ENCODE measurements at regions not wholly inside any gene's neighbourhood (a gene's known extent, or its start where the extent isn't known, plus 50 kb on each side); places are given as distances from the start of the nearest gene placed in this dataset.
A peak's percentile ranks its signal among the peaks of the same experiment; 100 is the strongest.

GRCh38 chr1:68788762-68789161 is 291.9 kb upstream of the DEPDC1 start:
- no peak overlapping the region for H3K4me3 Mint-ChIP-seq
- no peaks in the 10 kb centered on the region for H3K36me3 Mint-ChIP-seq
- no peaks in the 10 kb centered on the region for H3K9me3 Mint-ChIP-seq
- no peak for DNase-seq (ENCODE audit: low spot score)
- no peak for ATAC-seq
- H3K27me3 Mint-ChIP-seq (ENCODE audit: low read depth) = no peaks in the 10 kb centered on the region
- ChIA-PET POLR2A (no interaction called here), CTCF (no interaction called here)
- TF ChIP-seq ATF3 (CRISPR knock-in tag; conservative IDR thresholded peaks at IDR 0.05) = no peak
- no peak for TF ChIP-seq MXD4 (CRISPR knock-in tag; IDR thresholded peaks at IDR 0.05; ENCODE audit: borderline replicate concordance)
- H3K27ac Mint-ChIP-seq = no peak overlapping the region
- H3K4me1 Mint-ChIP-seq = no peaks in the 10 kb centered on the region

GRCh38 chr1:68791800-68792199 is 294.9 kb upstream of the DEPDC1 start:
- TF ChIP-seq NR1H2 (CRISPR knock-in tag; IDR thresholded peaks at IDR 0.05) (no peak), CTCF (IDR thresholded peaks at IDR 0.05) (0 out of 2 replicates have a peak, but pooled peaks have one; percentile 14), HMGA2 (CRISPR knock-in tag; IDR thresholded peaks at IDR 0.05) (no peak), ARID4B (CRISPR knock-in tag; IDR thresholded peaks at IDR 0.05; ENCODE audit: borderline replicate concordance) (no peak), SMAD4 (CRISPR knock-in tag; IDR thresholded peaks at IDR 0.05) (no peak), FOXP1 (CRISPR knock-in tag; IDR thresholded peaks at IDR 0.05; ENCODE audit: borderline replicate concordance) (no peak), ZNF138 (CRISPR knock-in tag; conservative IDR thresholded peaks at IDR 0.05) (no peak), ZNF423 (CRISPR knock-in tag; IDR thresholded peaks at IDR 0.05) (no peak), JAZF1 (CRISPR knock-in tag; IDR thresholded peaks at IDR 0.05) (no peak)
- CTCF ChIA-PET = interaction anchor here (0.6 to 1.5 kb wide), 6 partner anchors 17 to 945 kb away, joined by 3 to 6 read pairs (median 4); no protein-coding TSS in a partner anchor
- DNase-seq (ENCODE audit: low spot score) (peak; percentile 14), ATAC-seq (peak; percentile 73)
- H3K9me3 Mint-ChIP-seq = no peaks in the 10 kb centered on the region
- POLR2A ChIA-PET = no interaction called here
- H3K36me3 Mint-ChIP-seq = no peaks in the 10 kb centered on the region
- H3K27me3 Mint-ChIP-seq (ENCODE audit: low read depth) = no peaks in the 10 kb centered on the region
- H3K27ac Mint-ChIP-seq = no peak overlapping the region
- no peaks in the 10 kb centered on the region for H3K4me1 Mint-ChIP-seq
- no peak overlapping the region for H3K4me3 Mint-ChIP-seq

- H3K4me1 Mint-ChIP-seq = no peaks in the 10 kb centered on the region
These were observed 299.1 kb upstream of the DEPDC1 start for GRCh38 chr1:68795956-68796355.

More at GRCh38 chr1:68795956-68796355, 299.1 kb upstream of the DEPDC1 start:
- no peak for ATAC-seq
- ChIA-PET POLR2A (no interaction called here), CTCF (no interaction called here)
- H3K36me3 Mint-ChIP-seq = no peaks in the 10 kb centered on the region
- no peak overlapping the region for H3K4me3 Mint-ChIP-seq
- no peak overlapping the region for H3K27ac Mint-ChIP-seq
- no peaks in the 10 kb centered on the region for H3K9me3 Mint-ChIP-seq
- no peak for DNase-seq (ENCODE audit: low spot score)
- no peaks in the 10 kb centered on the region for H3K27me3 Mint-ChIP-seq (ENCODE audit: low read depth)
- TF ChIP-seq E2F5 (CRISPR knock-in tag; IDR thresholded peaks at IDR 0.05) (no peak), ELF4 (CRISPR knock-in tag; IDR thresholded peaks at IDR 0.05; ENCODE audit: low read depth) (no peak), CTCF (IDR thresholded peaks at IDR 0.05) (no peak), TEAD4 (CRISPR knock-in tag; IDR thresholded peaks at IDR 0.05) (no peak), ZNF671 (CRISPR knock-in tag; IDR thresholded peaks at IDR 0.05) (no peak), OVOL2 (CRISPR knock-in tag; IDR thresholded peaks at IDR 0.05; ENCODE audit: borderline replicate concordance) (no peak), HMGXB4 (CRISPR knock-in tag; IDR thresholded peaks at IDR 0.05) (no peak), GRHL2 (CRISPR knock-in tag; IDR thresholded peaks at IDR 0.05; ENCODE audit: insufficient replicate concordance, severe bottlenecking) (no peak), ZNF396 (CRISPR knock-in tag; IDR thresholded peaks at IDR 0.05; ENCODE audit: borderline replicate concordance) (no peak), SMAD4 (CRISPR knock-in tag; IDR thresholded peaks at IDR 0.05) (no peak), MYBL2 (CRISPR knock-in tag; IDR thresholded peaks at IDR 0.05) (no peak)

Measured in WTC11 (cell line).